Hepatocyte (in vitro differentiated cells): ENCODE measurements at regions not wholly inside any gene's neighbourhood (a gene's known extent, or its start where the extent isn't known, plus 50 kb on each side); places are given as distances from the start of the nearest gene placed in this dataset.

ENCODE experiments used
- CTCF ChIP-seq: fragments of 200-600 bp; sonication (generic); IDR thresholded peaks from 2 replicates; pipeline ENCODE4 v1.5.1; 2016; ENCODE audit warnings: antibody characterized with exemption, mild to moderate bottlenecking; ENCODE audit not compliant: poor library complexity
- EZH2 ChIP-seq: fragments of 200-600 bp; sonication (generic); IDR thresholded peaks from 2 replicates; pipeline ENCODE4 v1.6.1; 2016; ENCODE audit warnings: antibody characterized with exemption, mild to moderate bottlenecking, borderline replicate concordance

GRCh38 chr17:55588446-55589242 is 77.4 kb upstream of the SMIM36 start:
- TF ChIP-seq EZH2: no peak
- no peak for TF ChIP-seq CTCF
